ENCODE measurements at regions not wholly inside any gene's neighbourhood (a gene's known extent, or its start where the extent isn't known, plus 50 kb on each side); places are given as distances from the start of the nearest gene placed in this dataset.

DNA sequence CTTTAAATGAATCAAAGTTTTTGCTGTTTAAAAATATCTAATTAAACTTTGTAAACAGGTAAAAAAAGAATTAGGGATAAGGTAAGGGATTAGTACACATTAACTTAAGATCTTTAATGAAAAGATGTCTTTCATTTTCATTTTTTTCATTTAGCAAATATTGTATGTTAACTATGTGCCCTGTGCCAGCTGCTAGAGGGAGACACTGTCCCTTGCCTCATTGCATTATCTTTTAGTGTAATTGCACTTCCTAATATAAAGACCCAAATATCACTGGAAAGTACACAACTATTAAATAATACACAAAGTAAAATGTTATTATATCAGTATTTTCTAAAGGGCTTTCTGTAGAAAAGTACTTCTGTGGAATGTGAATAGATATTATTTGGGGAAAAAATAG lies 102.7 kb downstream of the GPR37 start:
- DNase-seq (ENCODE audit: low read depth) = no peak
- H3K4me3 ChIP-seq (ENCODE audit: low read depth, low read length) = no peak overlapping the region
- TF ChIP-seq CTCF (conservative IDR thresholded peaks at IDR 0.05; ENCODE audit: low read depth, low read length) = peak; percentile 8

GRCh38 chr7:124662372-124662771 lies 103.2 kb downstream of the GPR37 start:
- TF ChIP-seq CTCF (conservative IDR thresholded peaks at IDR 0.05; ENCODE audit: low read depth, low read length) = no peak
- DNase-seq (ENCODE audit: low read depth) = no peak
- no peak overlapping the region for H3K4me3 ChIP-seq (ENCODE audit: low read depth, low read length)

GRCh38 chr7:124655990-124656389 lies 109.6 kb downstream of the GPR37 start:
- no peak for TF ChIP-seq CTCF (conservative IDR thresholded peaks at IDR 0.05; ENCODE audit: low read depth, low read length)
- DNase-seq (ENCODE audit: low read depth) = no peak
- H3K4me3 ChIP-seq (ENCODE audit: low read depth, low read length) = no peak overlapping the region

DNA sequence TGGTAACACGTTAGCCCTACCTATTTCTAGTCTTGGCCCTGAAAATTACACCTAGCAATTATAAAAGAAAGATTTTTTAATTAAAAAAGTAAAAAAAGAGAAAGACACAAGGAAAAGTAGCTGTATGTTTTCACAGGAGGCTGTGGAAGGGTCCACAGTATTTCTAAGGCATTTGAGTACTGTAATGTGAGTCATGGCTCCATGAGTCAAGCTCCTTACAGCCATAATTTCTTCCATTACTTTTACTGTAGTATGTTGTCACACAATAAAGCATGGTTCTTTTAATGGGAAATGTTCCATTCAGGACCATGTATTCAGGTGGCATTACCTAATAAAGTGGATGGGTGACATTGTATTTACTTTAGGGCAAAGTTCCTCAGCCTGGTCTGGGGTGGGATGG lies 113.4 kb downstream of the GPR37 start:
- TF ChIP-seq CTCF (conservative IDR thresholded peaks at IDR 0.05; ENCODE audit: low read depth, low read length) = no peak
- no peak overlapping the region for H3K4me3 ChIP-seq (ENCODE audit: low read depth, low read length)
- DNase-seq (ENCODE audit: low read depth) = no peak

DNA sequence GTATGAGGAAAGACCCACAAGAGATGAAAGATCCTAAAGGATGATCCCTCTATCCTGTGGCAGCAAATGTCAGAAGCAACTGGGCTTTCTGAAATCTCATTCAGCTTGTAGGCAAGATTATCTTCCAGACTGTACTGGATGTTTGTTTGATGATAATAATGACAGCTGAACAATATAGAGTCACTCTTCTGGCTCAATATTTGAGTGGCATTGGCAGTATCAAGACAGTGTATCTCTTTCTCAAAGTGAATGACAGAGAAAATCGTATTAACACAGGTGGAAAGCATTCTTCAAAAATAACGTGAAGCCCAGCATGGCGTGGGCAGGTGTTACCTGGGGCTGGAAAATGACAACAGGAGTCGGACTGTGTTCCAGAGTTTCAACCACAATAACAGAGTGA lies 114.5 kb downstream of the GPR37 start:
- H3K4me3 ChIP-seq (ENCODE audit: low read depth, low read length) = no peak overlapping the region
- no peak for DNase-seq (ENCODE audit: low read depth)
- TF ChIP-seq CTCF (conservative IDR thresholded peaks at IDR 0.05; ENCODE audit: low read depth, low read length) = no peak

DNA sequence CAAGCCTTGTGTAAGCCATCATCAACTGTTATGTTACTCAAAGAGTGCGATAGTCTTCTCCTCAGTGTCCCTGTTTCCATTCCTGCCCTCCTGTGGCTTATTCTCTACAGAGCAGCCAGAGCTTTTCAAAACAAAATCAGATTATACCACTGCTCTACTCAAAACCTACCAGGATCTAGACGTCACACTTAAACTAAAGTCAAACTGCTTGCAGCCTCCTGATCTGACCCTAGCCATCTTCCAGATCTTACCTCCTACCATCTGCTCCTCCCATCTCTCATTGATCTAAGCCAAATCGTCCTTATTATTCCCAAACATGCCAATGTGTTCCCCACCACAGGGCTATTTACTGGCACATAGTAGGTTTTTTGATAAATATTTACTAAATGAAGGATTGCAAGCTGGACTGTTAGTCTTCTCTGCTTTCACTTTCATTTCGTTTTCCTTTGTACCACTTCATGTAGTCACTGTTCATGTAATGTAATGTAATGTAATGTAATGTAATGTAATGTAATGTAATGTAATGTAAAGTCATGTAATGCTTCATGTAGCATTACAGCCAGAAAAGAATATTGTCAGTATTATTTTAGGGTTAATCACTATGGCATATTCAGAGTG lies 116.1 kb downstream of the GPR37 start:
- DNase-seq (ENCODE audit: low read depth) = no peak

More for the DNA sequence above, 116.1 kb downstream of the GPR37 start:
- no peak for TF ChIP-seq CTCF (conservative IDR thresholded peaks at IDR 0.05; ENCODE audit: low read depth, low read length)
- peak overlapping the region; percentile 37 for H3K4me3 ChIP-seq (ENCODE audit: low read depth, low read length)
